ENCODE measurements at regions not wholly inside any gene's neighbourhood (a gene's known extent, or its start where the extent isn't known, plus 50 kb on each side); places are given as distances from the start of the nearest gene placed in this dataset.

- no peaks in the 10 kb centered on the region for H3K4me1 ChIP-seq (ENCODE audit: control insufficient read depth, extremely low read depth, insufficient read depth, low read length)
- FAIRE-seq (no peak), DNase-seq (ENCODE audit: low read depth, low spot score) (no peak)
- ChIA-PET CTCF (interaction anchor here (1.0 to 1.3 kb wide), 2 partner anchors 17 to 25 kb away, joined by 3 to 4 read pairs; no protein-coding TSS in a partner anchor), POLR2A (no interaction called here)
- dilution Hi-C loops (cut with MboI; ENCODE audit: extremely low pct_ligation_motif_present, low sequenced_read_pairs) (no loop called here), intact Hi-C loops (cut with micrococcal nuclease) (no loop called here)
- no peaks in the 10 kb centered on the region for H3K79me2 ChIP-seq (ENCODE audit: control insufficient read depth, insufficient read depth, low read length)
- no peak overlapping the region for H2AFZ ChIP-seq (ENCODE audit: low read depth, low read length)
- H3K27ac ChIP-seq (ENCODE audit: insufficient read depth, low read depth, low read length), result no peak overlapping the region
- BruUV-seq (replicated peaks), result no TSS peak
- H3K36me3 ChIP-seq (ENCODE audit: control insufficient read depth in 2 of 2, extremely low read depth in 1 of 2, insufficient read depth in 2 of 2, low read length in 2 of 2), result no peaks in the 10 kb centered on the region
- H3K4me3 ChIP-seq (replicated peaks in 1 of 3; ENCODE audit: insufficient read depth in 1 of 3, low read depth in 1 of 3, low read length in 3 of 3), result no peak overlapping the region
- H3K9me1 ChIP-seq (replicated peaks; ENCODE audit: control insufficient read depth, extremely low read depth, insufficient read depth, low read length), result no peaks in the 10 kb centered on the region
- no peaks in the 10 kb centered on the region for H3K27me3 ChIP-seq (ENCODE audit: control insufficient read depth in 2 of 2, insufficient read depth in 2 of 2, low read length in 2 of 2)
- no peak overlapping the region for H3K4me2 ChIP-seq (ENCODE audit: insufficient read depth, low read length)
- no peak overlapping the region for H3K9ac ChIP-seq (replicated peaks; ENCODE audit: extremely low read depth, insufficient read depth, low read length)
- TF ChIP-seq MAX (IDR thresholded peaks at IDR 0.05; ENCODE audit: insufficient read depth, insufficient read length), result no peak
- no peak for TF ChIP-seq EZH2 (IDR thresholded peaks at IDR 0.05; ENCODE audit: borderline replicate concordance, low read depth, low read length, severe bottlenecking)
- TF ChIP-seq FOS (IDR thresholded peaks at IDR 0.05; ENCODE audit: borderline replicate concordance, insufficient read depth, low read length), result no peak
- no peak for TF ChIP-seq GATA2 (IDR thresholded peaks at IDR 0.05; ENCODE audit: insufficient read depth, insufficient read length, low read depth, low read length)
- no peak for TF ChIP-seq MYC (IDR thresholded peaks at IDR 0.05; ENCODE audit: low read depth, low read length)
- TF ChIP-seq CTCF (IDR thresholded peaks at IDR 0.05; ENCODE audit: extremely low read depth in 1 of 2, insufficient read depth in 1 of 2, low read depth in 1 of 2, low read length in 2 of 2), result no peak
- no peak for TF ChIP-seq POLR2AphosphoS5 (IDR thresholded peaks at IDR 0.05; ENCODE audit: insufficient read depth, low read depth, low read length)
- TF ChIP-seq JUN (IDR thresholded peaks at IDR 0.05; ENCODE audit: borderline replicate concordance, insufficient read depth, insufficient read length, low read depth), result no peak
- no peak for TF ChIP-seq POLR2A (IDR thresholded peaks at IDR 0.05; ENCODE audit: low read depth, low read length)
- no peaks in the 10 kb centered on the region for H4K20me1 ChIP-seq (replicated peaks; ENCODE audit: control insufficient read depth, extremely low read depth, insufficient read depth, low read length)
- H3K9me3 ChIP-seq (replicated peaks; ENCODE audit: control insufficient read depth, insufficient read depth, low read length), result no peaks in the 10 kb centered on the region
Observed at GRCh38 chr14:34348592-34348991, 113.4 kb downstream of the SPTSSA start.

Measured in endothelial cell of umbilical vein (primary cell).